Fibroblast of skin of abdomen (primary cell): ENCODE measurements at regions not wholly inside any gene's neighbourhood (a gene's known extent, or its start where the extent isn't known, plus 50 kb on each side); places are given as distances from the start of the nearest gene placed in this dataset.

Experiments used
- DNase-seq: peaks from one replicate; pipeline ENCODE4 v3.0.0-alpha.2; 2013

DNA sequence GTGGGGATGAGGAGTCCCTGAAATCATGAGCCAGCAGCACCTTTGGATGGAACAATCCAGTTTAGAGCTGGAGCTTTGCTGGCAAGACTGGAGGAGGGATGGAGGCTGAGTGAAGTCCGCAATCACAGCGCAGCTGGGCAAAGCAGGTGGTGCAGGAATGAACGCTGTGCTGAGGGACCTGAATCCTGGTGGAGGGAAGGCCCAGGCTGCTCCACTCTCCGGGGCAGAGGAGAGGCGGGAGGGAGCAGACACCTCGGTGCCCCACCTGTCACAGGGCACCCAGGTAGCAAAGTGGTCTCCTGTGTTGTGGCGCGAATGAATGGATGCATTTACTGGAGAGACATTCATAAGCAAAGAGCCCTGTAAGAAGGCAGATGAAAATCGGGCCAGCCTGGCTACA, 124.8 kb upstream of the ANO1 start:
- DNase-seq = no peak

DNA sequence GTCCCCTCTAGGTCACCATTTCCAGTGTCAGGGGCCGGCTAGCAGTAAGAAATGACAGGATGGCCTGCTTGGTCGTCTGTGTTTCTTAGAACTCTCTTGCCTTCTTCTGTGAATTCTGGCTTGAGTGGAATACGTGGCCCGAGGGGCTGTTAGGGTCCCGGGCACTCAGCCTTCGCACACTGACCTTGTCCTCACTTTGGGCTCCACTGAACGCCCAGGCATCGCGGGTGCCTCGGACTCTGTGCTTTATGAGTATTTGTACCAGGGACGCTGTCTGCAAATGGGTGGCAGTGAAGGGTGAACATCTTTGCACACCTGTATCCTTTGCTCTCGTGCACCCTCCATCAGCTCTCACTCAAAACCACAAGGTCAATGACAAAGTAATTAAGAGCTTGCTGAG, 123.4 kb upstream of the ANO1 start:
- DNase-seq = no peak

DNA sequence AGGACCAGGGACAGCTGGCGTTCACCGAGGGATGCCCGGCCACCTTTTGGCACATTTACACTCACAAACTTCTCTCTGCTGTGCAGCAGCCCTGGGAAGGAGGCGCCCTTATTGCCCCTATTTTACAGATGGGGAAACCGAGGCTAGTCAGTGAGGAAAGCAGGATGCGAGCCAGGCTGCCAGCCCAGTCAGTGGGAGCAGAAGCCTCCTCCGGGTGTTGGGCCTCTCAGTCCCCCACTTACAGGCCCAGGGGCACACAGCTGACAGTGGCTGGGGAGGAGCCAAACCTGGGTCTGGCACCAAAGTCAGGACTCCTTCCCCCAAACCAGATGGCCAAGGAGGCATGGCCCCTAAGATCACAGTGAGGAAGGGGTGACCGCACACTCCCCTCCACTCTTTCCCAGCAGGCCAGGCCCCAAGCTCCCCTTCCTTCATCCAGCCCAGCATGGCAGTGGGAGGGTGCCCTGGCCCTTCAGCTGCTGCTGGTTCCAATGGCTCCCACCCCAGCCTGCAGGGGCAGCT, 121.4 kb upstream of the ANO1 start:
- no peak for DNase-seq

DNA sequence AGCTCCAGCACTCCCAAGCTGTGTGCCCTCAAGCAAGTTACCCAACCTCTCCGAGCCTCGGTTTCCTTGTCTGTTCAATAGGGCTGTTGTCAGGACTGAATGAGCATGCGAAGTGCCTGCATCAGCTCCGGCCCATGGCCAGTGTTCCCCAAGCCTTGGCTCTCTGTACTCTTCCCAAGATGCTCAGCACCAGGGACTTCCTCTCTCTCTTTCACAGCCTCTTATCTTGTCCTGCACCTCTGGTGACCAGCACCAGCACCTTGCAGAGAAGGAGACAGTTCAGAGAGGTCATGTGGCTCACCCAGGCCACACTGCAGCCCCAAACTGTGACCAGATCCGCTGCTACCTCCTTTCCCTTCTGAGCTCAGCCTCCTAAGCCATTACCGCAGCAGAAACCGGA, 120.3 kb upstream of the ANO1 start:
- DNase-seq = no peak

DNA sequence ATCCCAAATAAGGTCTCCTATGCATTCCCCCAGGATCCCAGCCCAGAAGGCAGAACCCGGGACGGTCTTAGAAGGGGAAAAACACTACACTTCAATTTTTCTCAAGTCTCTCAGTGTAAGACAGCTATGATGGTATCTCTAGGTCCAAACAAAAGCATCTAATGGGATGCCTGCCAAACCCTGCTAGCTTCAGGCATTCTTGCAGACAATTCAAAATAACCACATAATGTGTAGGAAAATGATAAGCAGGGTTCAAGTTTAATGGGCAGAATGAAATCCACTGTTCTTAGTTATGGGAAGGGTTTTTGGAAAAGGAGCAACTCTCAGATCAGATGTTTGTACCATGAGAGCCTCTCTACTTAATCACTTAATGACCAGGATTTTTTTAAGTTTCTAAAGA, 119.8 kb upstream of the ANO1 start:
- DNase-seq = peak; percentile 24

DNA sequence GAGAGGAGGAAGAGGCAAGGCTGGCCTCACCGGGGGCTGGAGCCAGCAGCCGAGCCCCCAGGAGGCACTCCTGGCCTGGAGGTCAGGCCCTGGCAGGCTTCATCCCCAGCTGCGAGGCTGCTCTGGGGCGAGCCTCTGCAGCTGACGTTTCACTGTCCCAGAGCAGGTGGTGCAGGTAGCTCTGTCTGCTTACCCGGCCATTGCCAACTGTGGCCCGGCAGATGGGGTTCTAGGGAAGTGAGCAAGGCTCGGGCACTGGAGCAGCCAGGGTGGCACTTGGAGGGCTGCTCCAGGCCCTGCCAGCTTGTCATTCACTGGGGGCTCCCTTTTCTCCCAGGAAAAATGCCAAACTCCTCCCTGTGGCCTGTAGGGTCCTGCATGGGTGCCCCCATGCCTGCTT, 118.7 kb upstream of the ANO1 start:
- DNase-seq = no peak

DNA sequence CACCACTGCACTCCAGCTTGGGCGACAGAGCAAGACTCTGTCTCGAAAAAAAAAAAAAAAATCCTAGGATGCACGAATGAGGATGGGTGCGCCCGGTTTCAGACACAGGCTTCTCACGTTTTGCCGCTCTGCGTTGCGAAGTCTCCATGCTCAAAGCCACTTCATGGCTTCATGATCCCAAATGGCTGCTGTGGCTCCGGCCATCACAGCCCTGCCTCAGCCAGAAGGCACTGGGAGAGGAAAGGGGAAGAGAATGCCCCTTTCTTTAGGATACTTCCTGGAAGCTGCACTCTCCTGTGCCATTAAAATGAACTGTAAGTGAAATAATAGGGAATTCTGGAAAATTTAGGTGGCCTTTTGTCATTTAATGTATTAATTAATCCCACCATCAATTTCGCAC, 116.4 kb upstream of the ANO1 start:
- DNase-seq = no peak

DNA sequence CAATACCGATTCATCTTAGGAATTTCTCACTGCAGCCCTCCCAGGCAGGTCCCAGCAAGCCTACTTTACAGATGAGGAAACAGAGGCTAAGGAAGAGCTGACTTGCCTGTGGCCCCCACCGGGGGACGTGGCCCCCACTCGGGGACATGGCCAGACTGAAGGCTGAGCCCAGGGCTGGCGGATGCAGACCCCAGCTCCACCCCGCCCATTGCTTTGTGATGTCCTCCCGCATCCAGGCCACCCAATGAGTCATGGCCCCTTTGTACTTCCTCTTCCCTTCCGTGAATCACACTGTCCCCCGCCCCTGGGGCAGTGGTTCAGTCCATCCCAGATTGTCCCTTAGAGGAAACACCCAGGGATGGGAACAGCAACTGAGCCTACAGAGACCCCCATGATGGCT, 116.0 kb upstream of the ANO1 start:
- peak; percentile 14 for DNase-seq

DNA sequence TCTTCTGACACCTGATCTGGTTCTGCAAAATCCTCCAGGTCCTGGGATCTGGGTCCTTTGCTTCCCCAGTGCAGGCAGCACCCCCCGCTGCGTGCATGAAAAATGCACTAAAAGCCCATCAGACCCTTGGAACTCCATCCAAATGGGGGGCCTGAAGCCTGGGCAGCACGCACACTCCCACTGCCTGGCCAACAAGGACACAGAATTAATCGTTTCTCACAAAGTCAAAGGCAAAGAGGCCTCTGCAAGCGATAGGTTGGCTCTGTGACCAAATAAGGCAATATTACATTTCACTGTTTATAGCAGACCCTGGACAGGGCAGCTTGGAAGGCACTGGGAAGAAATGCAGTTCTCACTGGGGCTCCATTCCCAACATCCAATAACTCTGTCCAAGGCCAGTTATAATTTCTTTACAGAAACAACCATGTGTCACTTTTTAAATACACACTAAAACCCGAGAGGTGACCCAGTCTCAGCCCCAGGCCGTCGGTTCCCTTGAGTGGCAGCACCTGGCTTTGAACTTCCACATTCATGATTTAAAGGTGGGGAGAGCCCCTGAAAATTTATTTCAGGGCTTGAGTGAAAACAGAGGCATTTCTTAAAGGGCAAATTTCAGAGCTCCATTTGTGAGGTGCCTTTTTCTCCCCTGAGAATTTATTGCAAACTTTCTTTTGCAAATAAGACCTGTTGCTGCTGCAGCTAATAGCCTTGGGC, 114.4 kb upstream of the ANO1 start:
- no peak for DNase-seq

DNA sequence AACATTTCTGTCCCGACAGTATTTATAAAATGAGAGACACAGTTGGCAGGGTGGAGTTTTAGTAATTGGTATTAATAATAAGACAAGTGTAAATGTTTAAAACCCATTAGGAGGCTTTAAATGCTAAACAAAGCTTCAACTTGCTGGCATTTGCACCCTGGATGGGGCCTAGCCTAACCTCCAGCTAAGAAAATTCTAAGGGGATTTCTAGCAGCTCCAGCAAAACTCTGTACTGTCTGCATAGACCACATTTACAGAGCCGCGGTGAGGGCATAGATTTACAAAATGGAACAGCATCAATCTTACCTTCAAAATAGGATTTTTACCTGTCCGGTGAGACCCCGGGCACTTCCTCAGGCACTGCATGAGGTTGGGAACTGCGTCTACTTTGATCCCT, 113.9 kb upstream of the ANO1 start:
- DNase-seq = no peak

DNA sequence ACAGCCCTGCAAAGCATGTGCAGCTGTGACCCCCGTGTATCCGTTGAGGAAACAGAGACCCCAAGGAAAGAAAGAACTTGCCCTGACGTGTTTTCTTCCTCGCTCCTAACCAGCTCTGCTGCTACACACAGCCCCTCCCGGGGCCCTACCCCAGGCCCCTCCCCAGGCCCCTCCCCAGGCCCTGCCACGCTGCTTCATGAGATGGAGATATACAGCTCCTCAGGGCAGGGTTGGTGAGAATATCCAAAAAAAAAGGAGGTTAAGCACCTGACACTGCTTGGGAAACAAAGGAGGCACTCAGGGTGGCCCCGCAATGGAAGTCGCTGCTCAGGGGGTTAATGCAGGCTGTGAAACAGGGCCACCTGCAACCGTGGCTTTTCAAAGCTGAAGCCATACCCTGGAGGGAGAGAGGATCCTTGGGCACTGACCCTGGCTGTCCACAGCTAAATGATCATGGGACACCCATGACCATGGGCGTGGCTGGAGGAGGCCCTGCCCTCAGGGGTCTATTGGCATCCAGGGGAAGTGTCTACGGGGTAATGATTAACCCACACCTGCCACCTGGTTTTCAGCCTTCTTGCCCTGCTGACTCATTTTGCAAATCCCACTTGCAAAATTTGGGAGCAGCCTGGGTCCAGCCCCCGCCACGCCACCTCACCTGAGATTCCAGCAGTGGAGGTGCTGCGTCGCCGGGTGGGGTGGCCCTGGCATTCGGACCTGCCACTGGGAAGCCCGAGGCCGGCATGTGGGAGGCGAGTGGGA, 112.1 kb upstream of the ANO1 start:
- no peak for DNase-seq

DNA sequence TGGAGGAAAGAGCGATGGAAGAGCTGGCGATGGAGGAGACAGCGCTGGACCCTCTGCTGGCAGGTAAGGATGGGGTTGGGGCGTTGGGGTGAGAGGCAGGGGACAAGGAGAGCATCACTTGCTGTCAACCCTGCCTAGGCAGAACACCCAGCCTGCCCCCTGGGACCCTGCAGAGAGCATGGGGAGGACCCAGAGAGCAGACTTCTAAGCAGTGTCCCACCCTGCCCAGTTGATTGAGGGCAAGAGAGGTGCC, 111.6 kb upstream of the ANO1 start:
- DNase-seq = no peak

DNA sequence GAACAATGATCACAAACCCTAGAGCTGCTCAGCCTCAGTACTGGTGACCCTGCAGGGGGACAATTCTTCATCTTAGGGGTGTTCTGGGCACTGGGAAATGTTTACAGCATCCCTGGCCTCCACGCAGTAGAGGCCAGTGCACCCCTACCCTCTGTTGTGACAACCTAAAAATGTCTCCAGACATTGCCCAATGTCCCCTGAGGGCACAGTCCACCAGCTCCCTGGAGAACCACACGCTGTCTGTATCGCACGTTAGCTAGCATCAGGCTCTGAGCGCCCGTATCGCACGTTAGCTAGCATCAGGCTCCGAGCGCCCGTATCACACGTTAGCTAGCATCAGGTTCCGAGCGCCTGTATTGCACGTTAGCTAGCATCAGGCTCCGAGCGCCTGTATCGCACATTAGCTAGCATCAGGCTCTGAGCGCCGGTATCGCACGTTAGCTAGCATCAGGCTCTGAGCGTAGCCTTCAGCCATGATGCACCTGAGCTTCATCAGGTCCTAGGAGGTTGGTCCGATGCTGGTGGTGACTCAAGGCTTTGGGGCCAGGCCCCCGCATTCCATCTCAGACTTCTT, 111.1 kb upstream of the ANO1 start:
- DNase-seq = no peak

DNA sequence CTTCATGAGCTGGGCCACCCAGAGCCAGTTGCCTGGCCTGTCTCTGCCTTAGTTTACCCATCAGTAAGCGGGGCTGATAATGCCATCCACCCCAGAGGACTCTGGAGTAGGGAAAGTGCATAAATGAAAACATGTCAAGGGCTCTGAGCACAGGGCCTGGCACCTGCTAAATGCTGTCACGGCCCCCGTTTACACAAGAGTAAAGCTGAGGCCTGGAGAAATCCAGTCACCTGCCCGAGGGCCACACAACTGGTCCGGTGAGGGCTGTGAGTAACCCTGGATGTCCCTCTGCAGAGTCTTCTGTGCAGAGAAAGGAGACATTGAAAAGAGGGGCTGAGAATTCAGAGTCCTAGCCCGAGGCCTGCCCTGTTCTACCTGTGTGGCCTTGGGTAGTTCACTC, 110.6 kb upstream of the ANO1 start:
- DNase-seq = no peak

DNA sequence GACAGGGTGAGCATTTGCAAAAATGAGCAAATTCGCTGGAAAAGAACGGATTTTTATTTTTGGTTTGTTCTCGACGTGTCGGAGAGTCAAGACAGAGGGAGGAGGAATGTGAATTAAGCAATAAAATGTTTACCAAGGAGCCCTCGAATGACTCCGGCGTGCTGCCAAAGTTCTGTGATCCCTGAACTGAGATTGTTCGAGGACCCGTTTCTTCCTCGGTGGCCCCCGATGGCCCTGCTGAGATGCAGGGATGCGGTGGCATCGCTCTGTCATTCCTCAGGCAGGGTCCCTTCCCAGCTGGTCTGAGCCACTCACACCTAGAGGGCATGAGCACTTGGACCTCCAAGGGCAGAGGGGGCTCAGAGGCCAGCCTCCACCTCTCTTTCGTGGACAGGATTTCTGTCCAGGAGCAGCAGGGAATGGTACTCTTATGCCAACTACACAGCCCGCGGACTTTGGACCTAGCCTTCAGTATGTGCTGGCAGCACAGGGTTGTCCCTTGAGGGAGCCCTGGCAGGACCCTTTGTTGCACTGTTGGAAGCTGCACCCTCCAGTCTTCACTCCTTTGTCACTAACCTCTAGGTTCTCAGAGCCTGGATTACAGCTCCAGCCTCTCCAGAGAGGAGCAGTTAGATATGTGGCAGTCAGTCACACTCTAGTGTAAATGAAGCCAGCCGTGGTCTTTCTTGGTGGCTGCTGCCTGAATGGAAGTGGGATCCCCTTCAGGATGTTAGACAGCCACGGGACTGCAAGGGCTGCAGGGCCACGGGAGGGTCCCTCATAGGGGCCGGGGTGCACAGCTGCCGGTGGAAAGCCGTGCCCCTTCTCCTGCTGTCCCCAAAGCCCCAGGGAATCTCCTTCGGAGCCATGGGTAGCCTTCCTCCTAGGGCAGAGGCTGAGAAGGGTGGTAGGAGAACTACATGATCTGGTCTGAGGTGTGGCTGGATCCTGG, 109.4 kb upstream of the ANO1 start:
- DNase-seq = no peak

DNA sequence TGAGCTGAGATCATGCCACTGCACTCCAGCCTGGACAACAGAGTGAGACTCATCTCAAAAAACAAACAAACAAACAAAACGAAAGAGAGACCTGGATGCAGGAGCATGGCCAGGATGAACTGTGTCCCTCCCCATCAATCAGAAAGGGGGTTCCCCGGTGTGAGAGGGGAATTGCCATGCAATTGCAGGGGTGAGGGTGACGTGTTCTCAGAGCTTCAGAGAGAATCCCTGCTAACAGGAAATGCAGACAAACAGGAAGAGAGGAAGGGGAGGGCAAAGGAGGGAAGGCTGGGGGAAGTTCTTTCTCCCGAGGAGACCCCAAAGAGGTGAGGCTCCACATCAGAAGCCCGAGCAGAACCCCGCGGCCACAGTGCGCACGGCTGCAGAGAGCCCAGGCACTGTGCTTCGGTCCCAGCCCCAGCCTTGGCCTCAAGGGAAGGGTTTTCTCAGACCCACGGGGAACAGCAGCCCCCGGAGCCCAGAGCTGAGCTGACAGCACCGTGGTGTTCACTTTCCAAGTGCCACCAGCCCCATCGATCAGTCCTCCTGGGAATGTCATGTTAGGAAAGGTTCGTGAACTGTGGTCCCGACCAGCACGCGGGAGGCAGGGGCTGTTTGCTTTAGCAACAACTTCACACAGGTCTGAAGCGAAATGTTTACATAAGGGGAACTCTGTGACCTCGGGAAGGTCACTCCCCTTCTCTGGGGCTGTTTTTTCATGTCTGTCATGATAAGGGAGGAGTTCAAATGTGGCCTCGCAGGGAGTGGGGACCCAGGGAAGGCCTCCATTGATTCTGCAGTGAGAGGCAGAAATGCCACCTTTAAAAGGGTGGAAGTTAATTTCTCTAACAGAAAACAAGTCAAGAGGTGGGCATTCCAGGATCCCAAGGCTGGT, 108.0 kb upstream of the ANO1 start:
- no peak for DNase-seq

DNA sequence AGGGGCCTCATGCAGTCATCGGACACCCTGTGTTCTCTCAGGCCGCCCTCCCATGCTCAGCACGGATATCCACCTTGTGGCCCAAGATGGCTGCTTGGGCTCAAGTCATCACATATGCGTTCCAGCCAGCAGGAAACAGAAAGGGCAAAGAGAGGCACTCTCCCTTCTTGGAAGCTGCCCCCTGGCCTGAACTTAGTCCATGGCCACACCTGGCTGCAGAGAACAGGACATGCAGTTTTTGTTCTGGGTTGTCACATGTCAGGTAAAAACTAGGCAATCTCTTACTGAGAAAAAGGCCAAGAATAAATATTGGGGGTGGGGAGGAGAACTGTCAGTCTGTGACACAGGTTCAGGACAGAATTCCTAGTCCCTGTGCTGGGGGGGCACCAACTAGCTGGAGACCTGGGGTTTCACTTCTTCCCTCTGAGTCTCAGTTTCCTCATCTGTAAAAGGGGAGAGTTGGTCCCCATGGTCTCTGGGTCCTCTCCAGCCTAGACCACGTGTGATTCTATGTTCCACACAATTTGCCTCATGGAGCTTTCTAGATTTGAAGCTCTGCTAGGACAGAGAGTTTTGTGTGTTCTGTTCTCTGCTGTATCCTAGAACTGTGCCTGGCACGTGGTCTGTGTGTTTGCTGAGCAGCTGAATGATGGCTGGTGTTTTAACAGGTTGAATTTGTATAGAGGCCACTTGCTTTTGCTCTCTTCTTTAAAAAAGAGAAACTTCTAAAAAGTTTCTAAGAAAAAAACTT, 107.2 kb upstream of the ANO1 start:
- DNase-seq = no peak

DNA sequence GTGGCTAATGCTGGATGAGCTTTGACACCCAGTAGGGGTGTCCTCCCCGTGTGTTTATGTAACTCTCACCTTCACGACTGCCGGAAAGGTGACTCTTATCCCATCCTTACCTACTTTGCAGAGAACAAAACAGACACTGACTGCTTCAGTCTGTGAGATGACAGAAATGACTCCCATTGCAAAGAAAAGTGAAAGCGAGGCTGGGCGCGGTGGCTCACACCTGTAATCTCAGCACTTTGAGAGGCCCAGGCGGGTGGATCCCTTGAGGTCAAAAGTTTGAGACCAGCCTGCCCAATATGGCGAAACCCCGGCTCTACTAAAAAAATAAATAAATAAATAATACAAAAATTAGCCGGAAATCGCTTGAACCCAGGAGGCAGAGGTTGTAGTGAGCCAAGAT, 106.4 kb upstream of the ANO1 start:
- DNase-seq = no peak

DNA sequence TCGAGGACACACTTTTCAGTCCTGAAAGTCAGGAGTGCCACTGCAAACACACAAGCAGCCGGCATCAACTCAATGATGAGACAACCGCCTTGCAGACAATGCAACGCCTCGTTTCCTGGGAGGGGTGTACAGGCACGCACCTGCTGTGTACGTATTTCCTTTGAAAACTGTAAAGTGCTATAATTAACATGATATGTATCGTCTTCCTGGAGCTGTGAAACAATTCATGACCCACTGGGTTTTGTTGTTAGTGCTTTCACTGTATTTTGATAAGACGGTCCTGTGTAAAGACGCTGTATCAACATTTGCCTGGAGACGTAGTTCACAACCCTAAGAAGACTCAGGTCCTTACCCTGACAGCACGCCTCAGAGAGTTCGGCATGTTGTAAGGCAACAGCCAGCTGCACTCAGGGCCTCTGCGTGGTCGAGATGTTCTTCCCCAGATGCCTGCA, 105.7 kb upstream of the ANO1 start:
- DNase-seq = no peak

DNA sequence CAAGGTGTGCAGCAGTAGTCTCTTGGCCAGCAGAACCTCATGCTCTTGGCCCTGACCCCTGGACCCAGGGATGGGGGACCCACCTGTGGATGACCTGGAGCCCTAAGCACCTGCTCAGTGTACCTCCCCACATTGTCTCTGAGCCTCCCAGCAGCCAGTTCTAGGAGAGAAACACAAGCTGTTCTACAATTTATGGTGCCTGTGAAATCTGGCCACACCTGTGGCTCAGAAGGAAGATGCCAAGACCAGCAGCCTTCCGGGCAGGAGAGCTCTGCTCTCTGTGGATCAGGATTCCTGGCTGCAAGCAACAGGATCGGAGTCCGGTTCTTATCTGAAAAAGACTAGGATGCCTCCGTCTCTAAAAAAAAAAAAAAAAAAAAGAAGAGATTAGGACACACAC, 103.6 kb upstream of the ANO1 start:
- DNase-seq = no peak

DNA sequence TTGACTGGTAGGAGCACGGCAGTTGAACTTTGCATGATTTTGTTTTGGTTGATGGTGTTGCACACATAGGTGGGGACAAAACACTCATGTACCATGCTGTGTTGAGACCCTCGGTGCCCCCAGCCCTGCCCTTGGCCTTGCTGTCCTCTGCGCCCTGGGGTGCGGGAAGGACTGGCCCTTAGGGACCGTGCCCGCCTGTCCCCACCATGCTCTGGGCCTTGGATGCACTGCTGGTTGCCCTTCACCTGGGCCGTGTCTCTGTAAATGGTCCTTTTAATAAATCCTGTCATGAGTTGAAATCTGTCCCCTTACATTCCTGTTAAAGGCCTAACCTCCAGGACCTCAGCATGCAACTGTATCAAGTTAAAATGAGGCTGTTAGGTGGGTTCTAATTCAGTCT, 102.3 kb upstream of the ANO1 start:
- no peak for DNase-seq
